ENCODE measurements at regions not wholly inside any gene's neighbourhood (a gene's known extent, or its start where the extent isn't known, plus 50 kb on each side); places are given as distances from the start of the nearest gene placed in this dataset.
"Not testable (repeated sequence)": the region's sequence is repeated elsewhere in the genome, so short reads cannot be mapped to it uniquely, and the experiment has no call there.

DNA sequence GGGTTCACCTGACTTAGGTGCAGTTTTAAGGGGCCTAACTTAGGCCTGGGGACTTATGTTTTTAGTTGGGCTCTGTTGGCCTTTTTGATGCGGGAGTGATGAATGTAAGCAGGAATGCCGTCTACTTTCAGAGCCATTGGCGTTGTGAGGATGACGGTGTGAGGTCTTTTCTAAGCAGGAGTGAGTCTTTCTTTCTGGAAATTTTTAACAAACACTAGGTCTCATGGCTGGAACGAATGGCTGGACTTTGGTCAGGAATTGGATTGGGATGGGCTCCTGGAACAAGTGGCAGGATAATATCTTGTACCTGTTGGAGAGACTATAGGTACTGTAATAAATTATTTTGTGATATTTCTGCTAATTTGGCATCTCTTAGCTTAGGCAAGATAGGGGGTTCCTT is 163.9 kb upstream of the CCZ1B start:
- DNase-seq (ENCODE audit: low read depth); H3K4me3 ChIP-seq (ENCODE audit: control insufficient read depth, low read depth, low read length): not testable (repeated sequence)

DNA sequence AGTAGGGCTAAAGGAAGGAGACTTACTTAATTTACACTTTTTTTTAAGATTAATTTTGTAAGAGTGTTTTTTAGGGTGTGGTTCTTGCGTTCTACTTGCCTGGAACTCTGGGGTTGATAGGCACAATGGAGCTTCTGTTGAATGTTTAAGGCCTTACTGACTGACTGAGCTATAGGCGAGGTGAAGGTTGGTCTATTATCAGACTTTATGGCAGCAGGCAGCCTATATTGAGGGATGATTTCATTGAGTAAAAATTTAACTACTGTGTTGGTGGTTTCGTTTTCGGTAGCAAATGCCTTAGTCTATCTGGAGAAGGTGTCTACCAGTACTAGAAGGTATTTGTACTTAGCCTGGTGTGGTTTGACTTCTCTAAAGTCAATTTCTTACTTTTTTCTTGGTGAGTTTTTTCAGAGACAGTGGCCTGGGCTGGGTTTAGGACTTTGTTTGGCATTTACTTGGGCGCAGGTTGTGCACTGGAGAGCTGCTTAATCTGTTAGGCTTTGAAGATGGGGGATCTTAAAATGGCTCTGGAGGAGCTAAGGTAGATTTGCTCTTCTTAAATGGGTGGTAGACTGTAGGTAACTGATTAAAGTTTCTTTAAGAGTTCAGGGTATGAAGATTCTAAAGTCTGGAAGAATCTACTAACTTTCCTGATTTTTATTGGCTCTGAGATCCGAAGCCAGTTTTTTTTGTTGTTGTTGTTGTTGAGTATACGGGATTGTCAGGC is 164.5 kb upstream of the CCZ1B start:
- DNase-seq (ENCODE audit: low read depth); H3K4me3 ChIP-seq (ENCODE audit: control insufficient read depth, low read depth, low read length): not testable (repeated sequence)

DNA sequence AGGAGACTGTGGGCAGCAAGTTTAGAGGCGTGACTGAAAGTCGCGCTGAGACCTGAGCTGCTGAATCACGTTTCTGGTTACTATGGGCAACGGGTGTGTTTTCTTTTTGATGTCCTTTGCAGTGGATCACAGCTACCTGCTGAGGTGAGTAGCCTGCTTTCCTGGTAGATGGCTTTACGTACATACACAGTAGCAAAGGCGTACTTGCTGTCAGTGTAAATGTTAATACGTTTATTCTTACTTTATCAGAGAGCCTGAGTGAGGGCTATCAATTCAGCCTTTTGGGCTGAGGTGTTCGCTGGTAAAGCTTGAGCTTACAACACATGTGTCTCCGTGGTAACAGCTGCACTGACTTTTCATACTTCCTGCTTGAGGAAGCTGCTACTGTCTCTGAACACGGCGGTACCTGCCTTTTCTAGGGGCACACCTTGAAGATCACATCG is 165.1 kb upstream of the CCZ1B start:
- H3K4me3 ChIP-seq (ENCODE audit: control insufficient read depth, low read depth, low read length); DNase-seq (ENCODE audit: low read depth): not testable (repeated sequence)

DNA sequence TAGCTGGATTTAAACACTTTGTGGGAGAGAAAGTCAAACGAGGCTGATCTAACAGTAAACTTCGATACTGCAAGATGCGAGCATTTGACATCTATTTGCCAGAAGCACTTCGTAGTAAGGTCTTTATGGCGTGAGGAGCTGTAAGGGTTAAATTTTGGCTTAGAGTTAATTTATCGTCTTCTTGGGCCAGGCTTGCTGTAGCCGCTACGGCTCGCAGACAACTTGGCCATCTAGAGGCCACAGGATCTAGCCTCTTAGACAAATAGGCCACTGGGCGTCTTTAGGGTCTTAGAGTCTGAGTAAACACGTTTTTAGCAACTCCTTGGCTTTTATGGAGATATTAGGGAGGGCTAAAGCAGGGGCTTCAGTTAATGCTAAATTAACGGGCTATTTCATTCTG is 165.6 kb upstream of the CCZ1B start:
- not testable (repeated sequence) for DNase-seq (ENCODE audit: low read depth); H3K4me3 ChIP-seq (ENCODE audit: control insufficient read depth, low read depth, low read length)

DNA sequence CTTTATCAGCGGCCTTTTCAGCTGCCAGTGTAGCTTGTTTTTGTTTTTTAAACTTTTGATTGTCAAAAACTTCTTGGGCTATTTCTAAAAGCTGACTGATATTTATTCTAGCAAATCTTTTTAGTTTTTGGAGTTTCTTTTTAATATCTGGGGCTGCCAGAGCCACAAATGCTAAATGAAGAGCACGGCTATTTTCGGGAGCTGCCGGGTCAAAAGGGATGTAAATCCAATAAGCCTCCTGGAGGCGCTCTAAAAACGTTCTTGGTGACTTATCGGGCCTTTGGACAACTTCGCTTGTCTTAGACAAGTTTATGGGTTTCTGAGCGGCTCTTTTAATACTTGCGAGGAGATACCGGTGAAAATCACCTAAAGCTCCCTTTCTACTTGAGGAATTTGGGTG is 166.1 kb upstream of the CCZ1B start:
- not testable (repeated sequence) for H3K4me3 ChIP-seq (ENCODE audit: control insufficient read depth, low read depth, low read length); DNase-seq (ENCODE audit: low read depth)

DNA sequence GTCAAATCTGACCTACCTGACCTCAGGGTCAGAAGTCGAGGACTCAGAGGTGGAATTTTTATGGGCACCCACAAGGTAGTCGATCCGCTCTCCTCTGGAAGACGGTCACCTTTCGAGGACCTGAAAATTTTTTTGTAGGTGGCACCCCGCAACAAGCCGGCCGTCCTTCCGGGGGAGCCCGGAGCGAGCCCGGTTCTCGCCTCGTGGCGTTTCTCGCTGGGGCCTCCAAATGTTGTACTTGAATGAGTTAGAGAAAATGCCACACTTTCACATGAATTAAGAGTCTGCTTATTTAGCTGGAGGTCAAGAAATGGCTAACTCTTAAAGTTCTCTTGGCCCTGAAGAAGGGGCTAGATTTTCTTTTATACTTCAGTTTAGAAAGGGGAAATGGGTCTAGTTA is 169.0 kb upstream of the CCZ1B start:
- not testable (repeated sequence) for DNase-seq (ENCODE audit: low read depth)

DNA sequence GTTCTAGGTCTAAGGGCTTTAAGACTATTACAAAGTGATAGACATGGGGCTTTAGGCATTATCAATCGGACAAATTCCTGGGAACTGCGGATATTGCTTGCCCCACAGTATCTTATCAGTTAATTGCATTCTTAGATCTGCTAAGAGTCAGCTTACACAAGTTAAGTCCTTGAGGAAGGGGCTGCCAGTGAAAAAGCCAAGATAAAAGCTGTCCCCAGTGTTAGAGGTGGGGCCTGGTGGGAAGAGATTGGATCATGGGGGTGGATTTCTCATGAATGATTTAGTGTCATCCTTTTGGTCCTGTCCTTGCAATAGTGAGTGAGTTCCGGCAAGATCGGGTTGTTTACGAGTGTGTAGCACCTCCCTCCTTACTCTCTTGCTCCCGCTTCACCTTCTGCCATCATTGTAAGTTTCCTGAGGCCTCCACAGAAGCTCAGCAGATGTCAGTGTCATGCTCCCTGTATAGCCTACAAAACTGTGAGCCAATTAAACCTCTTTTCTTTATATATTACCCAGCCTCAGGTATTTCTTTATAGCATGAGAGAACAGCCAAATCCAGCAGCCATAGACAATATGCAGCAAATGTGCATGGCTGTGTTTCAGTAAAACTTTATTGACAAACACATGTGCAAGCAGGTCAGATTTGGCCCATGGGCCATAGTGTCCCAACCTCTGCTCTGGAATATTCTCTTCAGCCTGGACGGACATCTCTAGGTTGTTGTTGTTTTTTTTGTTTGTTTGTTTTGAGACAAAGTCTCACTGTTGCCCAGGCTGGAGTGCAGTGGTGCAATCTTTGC is 169.6 kb upstream of the CCZ1B start:
- not testable (repeated sequence) for DNase-seq (ENCODE audit: low read depth); H3K4me3 ChIP-seq (ENCODE audit: control insufficient read depth, low read depth, low read length)

More for the DNA sequence above, 169.0 kb upstream of the CCZ1B start:
- not testable (repeated sequence) for H3K4me3 ChIP-seq (ENCODE audit: control insufficient read depth, low read depth, low read length)

DNA sequence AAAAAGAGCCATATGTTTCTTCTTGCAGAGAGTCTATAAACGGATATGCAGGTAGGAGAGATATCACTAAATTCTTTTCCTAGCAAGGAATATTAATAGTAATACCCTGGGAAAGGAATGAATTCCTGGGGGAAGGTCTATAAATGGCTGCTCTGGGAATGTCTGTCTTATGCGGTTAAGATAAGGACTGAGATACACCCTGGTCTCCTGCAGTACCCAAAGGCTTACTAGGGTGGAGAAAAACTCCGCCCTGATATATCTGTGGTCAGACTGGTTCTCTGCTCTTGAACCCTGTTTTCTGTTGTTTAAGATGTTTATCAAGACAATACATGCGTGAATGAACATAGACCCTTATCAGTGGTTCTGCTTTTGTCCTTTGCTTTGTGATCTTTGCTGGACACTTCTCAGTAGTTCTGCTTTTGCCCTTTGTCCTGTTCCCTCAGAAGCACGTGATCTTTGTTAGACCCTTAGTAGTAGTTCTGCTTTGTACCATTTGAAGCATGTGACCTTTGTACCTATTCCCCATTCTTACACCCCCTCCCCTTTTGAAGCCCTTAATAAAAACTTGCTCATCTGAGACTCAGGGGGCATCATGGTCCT is 173.1 kb upstream of the CCZ1B start:
- not testable (repeated sequence) for H3K4me3 ChIP-seq (ENCODE audit: control insufficient read depth, low read depth, low read length); DNase-seq (ENCODE audit: low read depth)

DNA sequence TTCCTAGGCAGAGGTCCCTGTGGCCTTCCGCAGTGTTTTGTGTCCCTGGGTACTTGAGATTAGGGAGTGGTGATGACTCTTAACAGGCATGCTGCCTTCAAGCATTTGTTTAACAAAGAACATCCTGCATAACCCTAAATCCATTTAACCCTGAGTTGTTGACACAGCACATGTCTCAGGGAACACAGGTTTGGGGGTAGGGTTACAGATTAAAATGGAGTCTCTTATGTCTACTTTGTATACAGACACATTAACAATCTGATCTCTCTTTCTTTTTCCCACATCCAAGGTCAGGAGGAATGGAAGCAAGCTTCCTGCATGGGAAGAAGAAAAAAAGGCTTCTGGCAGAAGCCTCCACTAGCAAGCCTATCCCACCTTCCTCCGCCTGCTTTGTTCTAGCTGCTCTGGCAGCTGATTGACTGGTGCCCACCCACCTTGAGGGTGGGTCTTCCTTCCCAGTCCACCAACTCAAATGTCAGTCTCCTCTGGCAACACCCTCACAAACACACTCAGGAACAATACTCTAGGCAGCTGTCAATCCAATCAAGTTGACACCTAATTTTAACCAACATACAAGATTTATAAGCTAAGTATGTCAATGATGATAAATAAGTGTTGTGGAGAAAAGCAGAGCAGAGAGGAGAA is 176.5 kb upstream of the CCZ1B start:
- no peak overlapping the region for H3K4me3 ChIP-seq (ENCODE audit: control insufficient read depth, low read depth, low read length)
- TF ChIP-seq, protein P1, sequence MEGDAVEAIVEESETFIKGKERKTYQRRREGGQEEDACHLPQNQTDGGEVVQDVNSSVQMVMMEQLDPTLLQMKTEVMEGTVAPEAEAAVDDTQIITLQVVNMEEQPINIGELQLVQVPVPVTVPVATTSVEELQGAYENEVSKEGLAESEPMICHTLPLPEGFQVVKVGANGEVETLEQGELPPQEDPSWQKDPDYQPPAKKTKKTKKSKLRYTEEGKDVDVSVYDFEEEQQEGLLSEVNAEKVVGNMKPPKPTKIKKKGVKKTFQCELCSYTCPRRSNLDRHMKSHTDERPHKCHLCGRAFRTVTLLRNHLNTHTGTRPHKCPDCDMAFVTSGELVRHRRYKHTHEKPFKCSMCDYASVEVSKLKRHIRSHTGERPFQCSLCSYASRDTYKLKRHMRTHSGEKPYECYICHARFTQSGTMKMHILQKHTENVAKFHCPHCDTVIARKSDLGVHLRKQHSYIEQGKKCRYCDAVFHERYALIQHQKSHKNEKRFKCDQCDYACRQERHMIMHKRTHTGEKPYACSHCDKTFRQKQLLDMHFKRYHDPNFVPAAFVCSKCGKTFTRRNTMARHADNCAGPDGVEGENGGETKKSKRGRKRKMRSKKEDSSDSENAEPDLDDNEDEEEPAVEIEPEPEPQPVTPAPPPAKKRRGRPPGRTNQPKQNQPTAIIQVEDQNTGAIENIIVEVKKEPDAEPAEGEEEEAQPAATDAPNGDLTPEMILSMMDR (IDR thresholded peaks at IDR 0.05; ENCODE audit: control insufficient read depth, insufficient read depth, low read depth, low read length, missing control alignments) = no peak
- DNase-seq (ENCODE audit: low read depth) = no peak

DNA sequence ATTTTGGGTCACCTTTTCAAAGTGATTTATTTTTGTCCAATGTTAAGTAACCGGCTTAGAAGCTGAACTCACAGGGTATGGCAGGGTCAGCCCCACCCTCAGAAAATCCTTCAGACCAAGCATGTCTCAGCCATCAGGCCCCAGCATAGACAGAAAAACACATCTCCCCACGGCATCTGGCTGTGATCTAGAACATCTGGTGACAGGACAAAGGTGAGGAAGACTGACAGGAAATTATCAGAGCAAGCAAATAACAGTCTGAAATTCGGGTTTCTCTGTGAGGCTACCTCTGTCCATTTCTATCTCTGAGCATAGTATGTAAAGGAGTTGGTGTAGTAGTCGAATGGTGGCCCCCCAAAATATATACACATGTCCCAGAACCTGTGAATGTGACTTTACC is 177.0 kb upstream of the C1GALT1 start:
- DNase-seq (ENCODE audit: low read depth) = no peak
- TF ChIP-seq, protein P1 (IDR thresholded peaks at IDR 0.05; ENCODE audit: control insufficient read depth, insufficient read depth, low read depth, low read length, missing control alignments) = no peak
- H3K4me3 ChIP-seq (ENCODE audit: control insufficient read depth, low read depth, low read length) = no peak overlapping the region

DNA sequence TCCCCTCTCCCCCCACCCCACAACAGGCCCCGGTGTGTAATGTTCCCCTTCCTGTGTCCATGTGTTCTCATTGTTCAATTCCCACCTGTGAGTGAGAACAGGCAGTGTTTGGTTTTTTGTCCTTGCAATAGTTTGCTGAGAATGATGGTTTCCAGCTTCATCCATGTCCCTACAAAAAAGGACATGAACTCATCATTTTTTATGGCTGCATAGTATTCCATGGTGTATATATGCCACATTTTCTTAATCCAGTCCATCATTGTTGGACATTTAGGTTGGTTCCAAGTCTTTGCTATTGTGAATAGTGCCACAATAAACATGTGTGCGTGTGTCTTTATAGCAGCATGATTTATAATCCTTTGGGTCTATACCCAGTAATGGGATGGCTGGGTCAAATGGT is 176.4 kb upstream of the C1GALT1 start:
- DNase-seq (ENCODE audit: low read depth); H3K4me3 ChIP-seq (ENCODE audit: control insufficient read depth, low read depth, low read length): not testable (repeated sequence)

DNA sequence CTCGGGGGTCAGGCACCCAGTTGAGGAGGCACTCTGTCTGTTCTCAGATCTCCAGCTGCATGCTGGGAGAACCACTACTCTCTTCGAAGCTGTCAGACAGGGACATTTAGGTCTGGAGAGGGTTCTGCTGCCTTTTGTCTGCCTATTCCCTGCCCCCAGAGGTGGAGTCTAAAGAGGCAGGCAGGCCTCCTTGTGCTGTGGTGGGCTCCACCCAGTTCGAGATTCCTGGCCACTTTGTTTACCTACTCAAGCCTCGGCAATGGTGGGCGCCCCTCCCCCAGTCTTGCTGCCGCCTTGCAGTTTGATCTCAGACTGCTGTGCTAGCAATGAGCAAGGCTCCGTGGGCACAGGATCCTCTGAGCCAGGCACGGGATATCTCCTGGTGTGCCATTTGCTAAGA is 171.1 kb upstream of the C1GALT1 start:
- not testable (repeated sequence) for H3K4me3 ChIP-seq (ENCODE audit: control insufficient read depth, low read depth, low read length); DNase-seq (ENCODE audit: low read depth)

DNA sequence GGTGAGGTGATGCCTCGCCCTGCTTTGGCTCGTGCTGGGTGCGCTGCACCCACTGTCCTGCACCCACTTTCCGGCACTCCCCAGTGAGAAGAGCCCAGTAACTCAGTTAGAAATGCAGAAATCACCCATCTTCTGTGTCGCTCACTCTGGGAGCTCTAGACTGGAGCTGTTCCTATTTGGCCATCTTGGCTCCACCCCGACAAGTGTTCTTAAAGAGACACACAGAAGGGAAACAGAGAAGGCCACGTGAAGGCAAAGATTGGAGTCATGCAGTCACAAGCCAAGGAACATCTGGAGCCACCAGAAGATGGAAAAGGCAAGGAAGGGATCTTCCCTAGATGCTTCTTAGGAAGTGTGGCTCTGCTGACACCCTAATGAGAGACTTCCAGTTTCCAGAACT is 170.6 kb upstream of the C1GALT1 start:
- not testable (repeated sequence) for H3K4me3 ChIP-seq (ENCODE audit: control insufficient read depth, low read depth, low read length); DNase-seq (ENCODE audit: low read depth)
